ENCODE measurements at regions not wholly inside any gene's neighbourhood (a gene's known extent, or its start where the extent isn't known, plus 50 kb on each side); places are given as distances from the start of the nearest gene placed in this dataset.
A peak's percentile ranks its signal among the peaks of the same experiment; 100 is the strongest.

DNA sequence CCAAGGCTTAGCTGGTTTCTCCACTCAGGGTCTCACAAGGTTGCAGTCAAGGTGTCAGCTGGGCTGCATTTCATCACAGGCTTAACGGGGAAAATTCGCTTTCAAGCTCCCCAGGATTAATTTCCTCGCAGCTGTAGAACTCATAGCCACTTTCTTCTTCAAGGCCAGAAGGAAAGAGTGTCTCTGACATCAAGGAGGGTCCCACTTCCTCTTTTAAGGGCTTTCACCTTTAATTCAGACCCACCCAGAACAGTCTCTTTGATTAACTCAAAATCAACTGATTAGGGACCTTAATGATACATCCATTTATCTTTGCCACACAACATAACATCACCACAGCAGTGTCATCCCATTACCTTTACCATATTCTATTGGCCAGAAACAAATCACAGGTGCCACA, 183.3 kb upstream of the ARID1B start:
- no peaks in the 10 kb centered on the region for H3K27me3 ChIP-seq
- no peaks in the 10 kb centered on the region for H3K9me3 ChIP-seq
- H3K4me3 ChIP-seq: no peak overlapping the region
- intact Hi-C loops (cut with DNase I): no loop called here
- peaks cover 0 to 2% (median 0%) of the 10 kb centered on the region in 4 donors for H3K4me1 ChIP-seq
- TF ChIP-seq POLR2AphosphoS5 (IDR thresholded peaks at IDR 0.05): no peak
- TF ChIP-seq, protein P1, sequence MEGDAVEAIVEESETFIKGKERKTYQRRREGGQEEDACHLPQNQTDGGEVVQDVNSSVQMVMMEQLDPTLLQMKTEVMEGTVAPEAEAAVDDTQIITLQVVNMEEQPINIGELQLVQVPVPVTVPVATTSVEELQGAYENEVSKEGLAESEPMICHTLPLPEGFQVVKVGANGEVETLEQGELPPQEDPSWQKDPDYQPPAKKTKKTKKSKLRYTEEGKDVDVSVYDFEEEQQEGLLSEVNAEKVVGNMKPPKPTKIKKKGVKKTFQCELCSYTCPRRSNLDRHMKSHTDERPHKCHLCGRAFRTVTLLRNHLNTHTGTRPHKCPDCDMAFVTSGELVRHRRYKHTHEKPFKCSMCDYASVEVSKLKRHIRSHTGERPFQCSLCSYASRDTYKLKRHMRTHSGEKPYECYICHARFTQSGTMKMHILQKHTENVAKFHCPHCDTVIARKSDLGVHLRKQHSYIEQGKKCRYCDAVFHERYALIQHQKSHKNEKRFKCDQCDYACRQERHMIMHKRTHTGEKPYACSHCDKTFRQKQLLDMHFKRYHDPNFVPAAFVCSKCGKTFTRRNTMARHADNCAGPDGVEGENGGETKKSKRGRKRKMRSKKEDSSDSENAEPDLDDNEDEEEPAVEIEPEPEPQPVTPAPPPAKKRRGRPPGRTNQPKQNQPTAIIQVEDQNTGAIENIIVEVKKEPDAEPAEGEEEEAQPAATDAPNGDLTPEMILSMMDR (IDR thresholded peaks at IDR 0.05): no peak
- TF ChIP-seq POLR2A (IDR thresholded peaks at IDR 0.05; ENCODE audit: low read depth): no peak
- no peak for TF ChIP-seq EP300 (IDR thresholded peaks at IDR 0.05)
- WGBS: 90% methylated on average over 3 of the region's 3 CpGs
- no peak for DNase-seq (ENCODE audit: extremely low spot score)
- no peaks in the 10 kb centered on the region for H3K36me3 ChIP-seq
- H3K27ac ChIP-seq (replicated peaks in 1 of 4): no peak overlapping the region

DNA sequence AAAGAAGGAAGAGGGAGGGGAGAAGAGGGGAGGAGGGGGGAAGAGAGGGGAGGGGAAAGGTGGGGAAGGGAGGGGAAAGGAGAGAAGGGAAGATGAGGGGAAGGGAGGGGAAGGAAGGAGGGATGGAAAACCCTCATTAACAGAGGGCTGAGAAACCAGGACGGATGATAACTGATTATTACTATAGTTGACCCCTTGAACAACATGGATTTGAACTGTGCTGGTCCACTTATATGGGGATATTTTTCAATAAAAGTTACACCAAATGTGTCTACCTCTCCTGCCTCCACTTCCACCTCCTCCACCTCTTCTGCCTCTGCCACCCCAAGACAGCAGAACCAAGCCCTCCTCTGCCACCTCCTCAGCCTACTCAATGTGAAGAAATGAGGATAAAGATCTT, 184.1 kb upstream of the ARID1B start:
- Histone ChIP-seq H3K9me3 (no peaks in the 10 kb centered on the region), H3K36me3 (no peaks in the 10 kb centered on the region), H3K27ac (replicated peaks in 1 of 4) (no peak overlapping the region), H3K4me3 (no peak overlapping the region), H3K4me1 (no peaks in the 10 kb centered on the region), H3K27me3 (no peaks in the 10 kb centered on the region)
- TF ChIP-seq POLR2AphosphoS5 (IDR thresholded peaks at IDR 0.05) (no peak), EP300 (IDR thresholded peaks at IDR 0.05) (no peak), POLR2A (IDR thresholded peaks at IDR 0.05; ENCODE audit: low read depth) (no peak)
- TF ChIP-seq, protein P1 (IDR thresholded peaks at IDR 0.05): no peak
- DNase-seq (ENCODE audit: extremely low spot score): no peak
- WGBS: 92% methylated on average over 1 of the region's 1 CpG
- intact Hi-C loops (cut with DNase I): no loop called here

GRCh38 chr6:156590482-156590881, 186.7 kb upstream of the ARID1B start:
- 96% methylated on average over 3 of the region's 6 CpGs for WGBS
- Histone ChIP-seq H3K27me3 (no peaks in the 10 kb centered on the region), H3K4me3 (no peak overlapping the region), H3K27ac (replicated peaks in 1 of 4) (no peak overlapping the region), H3K4me1 (no peaks in the 10 kb centered on the region), H3K36me3 (no peaks in the 10 kb centered on the region), H3K9me3 (no peaks in the 10 kb centered on the region)
- TF ChIP-seq POLR2A (IDR thresholded peaks at IDR 0.05; ENCODE audit: low read depth): no peak
- TF ChIP-seq POLR2AphosphoS5 (IDR thresholded peaks at IDR 0.05): no peak
- no peak for TF ChIP-seq EP300 (IDR thresholded peaks at IDR 0.05)
- TF ChIP-seq, protein P1 (IDR thresholded peaks at IDR 0.05): no peak
- no peak for DNase-seq (ENCODE audit: extremely low spot score)
- intact Hi-C loops (cut with DNase I): no loop called here

DNA sequence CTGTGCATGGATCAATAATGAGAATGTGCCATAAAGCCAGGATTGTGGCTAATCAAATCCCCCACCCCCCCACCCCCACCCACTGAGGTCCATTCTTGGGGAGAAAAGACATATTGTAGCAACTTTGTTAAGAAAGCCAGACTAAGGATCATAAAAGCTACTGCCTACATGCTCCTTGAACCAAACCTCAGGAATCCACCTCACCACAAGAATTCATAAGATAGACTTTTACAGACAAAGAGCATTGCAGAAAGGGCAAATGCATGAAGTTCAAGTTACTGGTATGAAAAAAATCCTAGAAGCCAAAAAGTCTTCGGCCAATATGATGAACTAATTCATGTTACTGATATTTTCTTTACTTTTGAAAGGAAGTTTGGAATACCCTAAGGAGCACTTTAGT, 187.9 kb upstream of the ARID1B start:
- H3K27ac ChIP-seq (replicated peaks in 1 of 4): no peak overlapping the region
- H3K4me3 ChIP-seq: no peak overlapping the region
- WGBS: 76% methylated on average over 1 of the region's 1 CpG
- TF ChIP-seq, protein P1 (IDR thresholded peaks at IDR 0.05): no peak
- TF ChIP-seq POLR2A (IDR thresholded peaks at IDR 0.05; ENCODE audit: low read depth) (no peak), EP300 (IDR thresholded peaks at IDR 0.05) (no peak), POLR2AphosphoS5 (IDR thresholded peaks at IDR 0.05) (no peak)
- H3K27me3 ChIP-seq: no peaks in the 10 kb centered on the region
- DNase-seq (ENCODE audit: extremely low spot score): peak; percentile 17
- no peaks in the 10 kb centered on the region for H3K4me1 ChIP-seq
- intact Hi-C loops (cut with DNase I): no loop called here
- no peaks in the 10 kb centered on the region for H3K36me3 ChIP-seq
- no peaks in the 10 kb centered on the region for H3K9me3 ChIP-seq

- DNase-seq (ENCODE audit: extremely low spot score): peak; percentile 8
- Histone ChIP-seq H3K27me3 (no peaks in the 10 kb centered on the region), H3K4me1 (no peaks in the 10 kb centered on the region), H3K36me3 (no peaks in the 10 kb centered on the region), H3K4me3 (no peak overlapping the region), H3K9me3 (no peaks in the 10 kb centered on the region), H3K27ac (replicated peaks in 1 of 4) (no peak overlapping the region)
- 66% methylated on average over 3 of the region's 3 CpGs for WGBS
- no peak for TF ChIP-seq POLR2AphosphoS5 (IDR thresholded peaks at IDR 0.05)
- TF ChIP-seq, protein P1 (IDR thresholded peaks at IDR 0.05): no peak
- TF ChIP-seq EP300 (IDR thresholded peaks at IDR 0.05): no peak
- no peak for TF ChIP-seq POLR2A (IDR thresholded peaks at IDR 0.05; ENCODE audit: low read depth)
- intact Hi-C loops (cut with DNase I): no loop called here
These were observed 189.4 kb upstream of the ARID1B start for GRCh38 chr6:156587751-156588301.

All from esophagus muscularis mucosa (tissue), 4 donors.